ENCODE measurements at regions not wholly inside any gene's neighbourhood (a gene's known extent, or its start where the extent isn't known, plus 50 kb on each side); places are given as distances from the start of the nearest gene placed in this dataset.

- TF ChIP-seq, protein P1, sequence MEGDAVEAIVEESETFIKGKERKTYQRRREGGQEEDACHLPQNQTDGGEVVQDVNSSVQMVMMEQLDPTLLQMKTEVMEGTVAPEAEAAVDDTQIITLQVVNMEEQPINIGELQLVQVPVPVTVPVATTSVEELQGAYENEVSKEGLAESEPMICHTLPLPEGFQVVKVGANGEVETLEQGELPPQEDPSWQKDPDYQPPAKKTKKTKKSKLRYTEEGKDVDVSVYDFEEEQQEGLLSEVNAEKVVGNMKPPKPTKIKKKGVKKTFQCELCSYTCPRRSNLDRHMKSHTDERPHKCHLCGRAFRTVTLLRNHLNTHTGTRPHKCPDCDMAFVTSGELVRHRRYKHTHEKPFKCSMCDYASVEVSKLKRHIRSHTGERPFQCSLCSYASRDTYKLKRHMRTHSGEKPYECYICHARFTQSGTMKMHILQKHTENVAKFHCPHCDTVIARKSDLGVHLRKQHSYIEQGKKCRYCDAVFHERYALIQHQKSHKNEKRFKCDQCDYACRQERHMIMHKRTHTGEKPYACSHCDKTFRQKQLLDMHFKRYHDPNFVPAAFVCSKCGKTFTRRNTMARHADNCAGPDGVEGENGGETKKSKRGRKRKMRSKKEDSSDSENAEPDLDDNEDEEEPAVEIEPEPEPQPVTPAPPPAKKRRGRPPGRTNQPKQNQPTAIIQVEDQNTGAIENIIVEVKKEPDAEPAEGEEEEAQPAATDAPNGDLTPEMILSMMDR (IDR thresholded peaks at IDR 0.05), result no peak
- peaks cover 14 to 21% of the 10 kb centered on the region in 2 donors for H3K4me1 ChIP-seq (ENCODE audit: control insufficient read depth in 1 of 2, low read depth in 2 of 2)
- DNase-seq (ENCODE audit: low spot score), result no peak
- H3K9me3 ChIP-seq, result no peaks in the 10 kb centered on the region
- no peak for ATAC-seq (ENCODE audit: insufficient number of reproducible peaks, low FRiP score, low read depth)
- no peak overlapping the region for H3K27ac ChIP-seq
- peak overlapping the region; percentile 27 for H3K4me3 ChIP-seq
- no peaks in the 10 kb centered on the region for H3K27me3 ChIP-seq (replicated peaks; ENCODE audit: insufficient read depth)
- H3K36me3 ChIP-seq, result no peaks in the 10 kb centered on the region
These were observed 246.9 kb downstream of the AHR start for GRCh38 chr7:17545348-17545747.

GRCh38 chr7:17546189-17546588, 247.7 kb downstream of the AHR start:
- TF ChIP-seq, protein P1 (IDR thresholded peaks at IDR 0.05), result no peak
- Histone ChIP-seq H3K27ac (peak overlapping the region in 1 of 2 donors; percentile 27), H3K4me3 (peak overlapping the region; percentile 27), H3K27me3 (replicated peaks; ENCODE audit: insufficient read depth) (no peaks in the 10 kb centered on the region), H3K4me1 (ENCODE audit: control insufficient read depth in 1 of 2, low read depth in 2 of 2) (peaks cover 14 to 21% of the 10 kb centered on the region in 2 donors), H3K36me3 (no peaks in the 10 kb centered on the region), H3K9me3 (no peaks in the 10 kb centered on the region)
- no peak for ATAC-seq (ENCODE audit: insufficient number of reproducible peaks, low FRiP score, low read depth)
- DNase-seq (ENCODE audit: low spot score), result no peak

DNA sequence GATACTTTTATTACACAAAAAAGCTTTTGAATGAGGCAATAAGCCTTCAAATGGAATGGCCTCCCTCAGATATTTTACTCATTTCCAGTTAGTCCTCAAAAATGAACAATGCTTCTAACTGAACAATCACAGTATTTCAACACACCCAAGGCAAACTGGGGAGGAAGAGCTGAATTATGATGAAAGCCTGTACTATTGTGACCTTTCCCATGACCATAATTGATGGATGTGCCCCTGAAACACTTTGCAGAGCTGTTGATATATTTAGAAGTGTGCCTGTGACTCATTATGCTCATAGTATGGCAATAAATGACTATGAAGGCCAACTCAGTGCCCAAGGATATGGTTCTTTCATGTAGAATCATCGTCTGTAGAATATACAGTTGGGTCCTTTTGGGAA, 248.1 kb downstream of the AHR start:
- Histone ChIP-seq H3K27me3 (replicated peaks; ENCODE audit: insufficient read depth) (no peaks in the 10 kb centered on the region), H3K27ac (peak overlapping the region in 1 of 2 donors; percentile 27), H3K4me3 (peak overlapping the region; percentile 27), H3K9me3 (no peaks in the 10 kb centered on the region), H3K36me3 (no peaks in the 10 kb centered on the region), H3K4me1 (ENCODE audit: control insufficient read depth in 1 of 2, low read depth in 2 of 2) (peaks cover 14 to 21% of the 10 kb centered on the region in 2 donors)
- ATAC-seq (ENCODE audit: insufficient number of reproducible peaks, low FRiP score, low read depth), result no peak
- DNase-seq (ENCODE audit: low spot score), result no peak
- TF ChIP-seq, protein P1 (IDR thresholded peaks at IDR 0.05), result no peak

DNA sequence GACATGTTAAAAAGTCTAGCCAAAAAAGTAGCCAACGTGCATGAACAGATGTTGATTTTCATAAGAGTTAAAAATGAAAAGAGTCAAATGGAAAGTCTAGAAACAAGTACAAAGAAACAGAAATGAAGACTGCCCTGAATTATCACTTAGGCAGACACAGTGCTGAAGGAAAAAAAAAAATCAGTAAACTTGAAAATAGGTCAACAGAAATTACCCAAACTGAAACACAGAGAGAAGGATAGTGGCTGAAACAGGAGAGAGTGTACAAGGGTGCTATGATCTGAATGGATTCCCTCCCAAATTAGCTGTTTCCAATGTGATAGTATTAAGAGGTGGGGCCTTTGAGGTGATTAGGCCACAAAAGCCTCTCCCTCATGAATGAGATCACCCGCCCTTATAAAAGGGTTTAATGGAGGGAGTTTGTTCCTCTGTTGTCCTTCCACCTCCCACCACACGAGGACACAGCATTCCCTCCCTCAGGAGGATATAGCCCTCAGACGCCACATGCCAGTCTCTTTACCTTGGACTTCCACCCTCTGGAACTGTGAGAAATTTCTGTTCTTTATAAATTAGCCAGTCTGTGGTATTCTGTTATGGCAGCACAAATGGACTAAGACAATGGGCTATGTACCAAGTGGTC, 249.7 kb downstream of the AHR start:
- H3K9me3 ChIP-seq, result no peaks in the 10 kb centered on the region
- no peak overlapping the region for H3K27ac ChIP-seq
- ATAC-seq (ENCODE audit: insufficient number of reproducible peaks, low FRiP score, low read depth), result no peak
- no peak overlapping the region for H3K4me3 ChIP-seq
- TF ChIP-seq, protein P1 (IDR thresholded peaks at IDR 0.05), result no peak
- no peak for DNase-seq (ENCODE audit: low spot score)
- H3K4me1 ChIP-seq (ENCODE audit: control insufficient read depth in 1 of 2, low read depth in 2 of 2), result peaks cover 14 to 21% of the 10 kb centered on the region in 2 donors
- no peaks in the 10 kb centered on the region for H3K27me3 ChIP-seq (replicated peaks; ENCODE audit: insufficient read depth)
- H3K36me3 ChIP-seq, result no peaks in the 10 kb centered on the region

DNA sequence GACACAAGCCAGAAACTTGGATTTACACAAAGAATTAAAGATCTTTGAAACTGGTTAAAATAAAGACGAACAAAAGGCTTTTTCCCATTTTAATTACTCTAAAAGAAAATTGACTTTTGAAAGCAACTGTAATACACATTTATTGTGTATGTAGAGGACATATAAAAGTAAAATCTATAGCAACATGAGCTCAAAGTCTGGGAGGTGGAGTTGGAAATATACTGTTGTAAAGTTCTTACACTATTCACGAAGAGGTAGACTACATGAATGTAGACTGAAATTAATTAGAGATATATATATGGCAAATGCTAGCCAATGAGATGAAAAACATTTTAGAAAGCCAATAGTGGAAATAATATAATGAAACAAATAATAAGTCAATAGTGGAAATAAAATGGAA, 251.0 kb downstream of the AHR start:
- Histone ChIP-seq H3K4me1 (ENCODE audit: control insufficient read depth in 1 of 2, low read depth in 2 of 2) (peaks cover 14 to 21% of the 10 kb centered on the region in 2 donors), H3K9me3 (no peaks in the 10 kb centered on the region), H3K27me3 (replicated peaks; ENCODE audit: insufficient read depth) (no peaks in the 10 kb centered on the region), H3K27ac (no peak overlapping the region), H3K4me3 (no peak overlapping the region), H3K36me3 (no peaks in the 10 kb centered on the region)
- DNase-seq (ENCODE audit: low spot score) (no peak), ATAC-seq (ENCODE audit: insufficient number of reproducible peaks, low FRiP score, low read depth) (no peak)
- TF ChIP-seq, protein P1 (IDR thresholded peaks at IDR 0.05), result no peak
